ENCODE measurements at regions not wholly inside any gene's neighbourhood (a gene's known extent, or its start where the extent isn't known, plus 50 kb on each side); places are given as distances from the start of the nearest gene placed in this dataset.
A peak's percentile ranks its signal among the peaks of the same experiment; 100 is the strongest.

DNA sequence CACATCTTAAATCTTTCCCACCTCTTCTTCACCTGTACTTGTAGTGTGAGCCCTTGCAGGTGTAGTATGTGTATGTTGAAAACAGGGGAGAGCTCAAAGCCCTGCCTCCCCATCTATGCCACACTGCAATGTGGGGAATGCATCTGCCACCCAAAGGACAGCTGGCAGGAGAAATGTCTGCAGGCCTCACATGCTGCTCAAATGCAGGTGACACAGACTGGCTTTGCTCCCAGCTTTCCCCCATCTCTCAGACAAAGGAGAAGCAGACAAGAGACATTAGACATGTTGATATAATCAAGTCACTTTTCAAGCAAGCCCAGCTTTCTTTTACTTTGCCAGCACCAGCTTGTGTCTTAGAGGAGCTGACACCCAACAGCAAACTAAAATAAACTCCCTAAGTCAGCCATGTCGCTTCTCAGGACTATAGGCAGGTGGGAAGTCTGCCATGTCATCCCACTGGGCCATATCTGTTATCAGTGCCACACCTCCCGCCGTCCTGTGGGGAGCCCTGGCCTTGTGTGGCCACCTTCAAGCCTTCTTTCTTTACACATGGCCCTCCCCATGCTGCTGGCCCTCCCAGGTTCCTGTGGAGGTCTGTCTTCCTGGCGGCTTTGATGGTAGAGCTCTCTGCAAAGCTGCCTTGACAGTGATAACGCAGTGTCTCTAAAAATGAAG lies 102.1 kb downstream of the CXCL12 start:
- TF ChIP-seq FOXM1 (IDR thresholded peaks at IDR 0.05; ENCODE audit: low read depth) (no peak), SMC3 (IDR thresholded peaks at IDR 0.05; ENCODE audit: low read depth, low read length) (no peak), GATA2 (CRISPR knock-in tag; IDR thresholded peaks at IDR 0.05) (no peak), EZH2phosphoT487 (IDR thresholded peaks at IDR 0.05; ENCODE audit: borderline replicate concordance, low read depth) (no peak), TCF12 (IDR thresholded peaks at IDR 0.05) (no peak), RAD21 (IDR thresholded peaks at IDR 0.05; ENCODE audit: low read length) (no peak), POLR2AphosphoS5 (IDR thresholded peaks at IDR 0.05; ENCODE audit: low read depth, low read length) (no peak), NRF1 (IDR thresholded peaks at IDR 0.05; ENCODE audit: low read depth, low read length) (no peak), MEF2A (IDR thresholded peaks at IDR 0.05; ENCODE audit: borderline replicate concordance, low read depth) (no peak), MXI1 (IDR thresholded peaks at IDR 0.05; ENCODE audit: low read depth, low read length) (no peak), ELF1 (IDR thresholded peaks at IDR 0.05) (no peak)
- TF ChIP-seq, protein P1, sequence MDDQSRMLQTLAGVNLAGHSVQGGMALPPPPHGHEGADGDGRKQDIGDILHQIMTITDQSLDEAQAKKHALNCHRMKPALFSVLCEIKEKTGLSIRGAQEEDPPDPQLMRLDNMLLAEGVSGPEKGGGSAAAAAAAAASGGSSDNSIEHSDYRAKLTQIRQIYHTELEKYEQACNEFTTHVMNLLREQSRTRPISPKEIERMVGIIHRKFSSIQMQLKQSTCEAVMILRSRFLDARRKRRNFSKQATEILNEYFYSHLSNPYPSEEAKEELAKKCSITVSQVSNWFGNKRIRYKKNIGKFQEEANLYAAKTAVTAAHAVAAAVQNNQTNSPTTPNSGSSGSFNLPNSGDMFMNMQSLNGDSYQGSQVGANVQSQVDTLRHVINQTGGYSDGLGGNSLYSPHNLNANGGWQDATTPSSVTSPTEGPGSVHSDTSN (IDR thresholded peaks at IDR 0.05) = no peak
- TF ChIP-seq, protein P2, sequence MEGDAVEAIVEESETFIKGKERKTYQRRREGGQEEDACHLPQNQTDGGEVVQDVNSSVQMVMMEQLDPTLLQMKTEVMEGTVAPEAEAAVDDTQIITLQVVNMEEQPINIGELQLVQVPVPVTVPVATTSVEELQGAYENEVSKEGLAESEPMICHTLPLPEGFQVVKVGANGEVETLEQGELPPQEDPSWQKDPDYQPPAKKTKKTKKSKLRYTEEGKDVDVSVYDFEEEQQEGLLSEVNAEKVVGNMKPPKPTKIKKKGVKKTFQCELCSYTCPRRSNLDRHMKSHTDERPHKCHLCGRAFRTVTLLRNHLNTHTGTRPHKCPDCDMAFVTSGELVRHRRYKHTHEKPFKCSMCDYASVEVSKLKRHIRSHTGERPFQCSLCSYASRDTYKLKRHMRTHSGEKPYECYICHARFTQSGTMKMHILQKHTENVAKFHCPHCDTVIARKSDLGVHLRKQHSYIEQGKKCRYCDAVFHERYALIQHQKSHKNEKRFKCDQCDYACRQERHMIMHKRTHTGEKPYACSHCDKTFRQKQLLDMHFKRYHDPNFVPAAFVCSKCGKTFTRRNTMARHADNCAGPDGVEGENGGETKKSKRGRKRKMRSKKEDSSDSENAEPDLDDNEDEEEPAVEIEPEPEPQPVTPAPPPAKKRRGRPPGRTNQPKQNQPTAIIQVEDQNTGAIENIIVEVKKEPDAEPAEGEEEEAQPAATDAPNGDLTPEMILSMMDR (IDR thresholded peaks at IDR 0.05) = no peak
- TF ChIP-seq, protein P3, sequence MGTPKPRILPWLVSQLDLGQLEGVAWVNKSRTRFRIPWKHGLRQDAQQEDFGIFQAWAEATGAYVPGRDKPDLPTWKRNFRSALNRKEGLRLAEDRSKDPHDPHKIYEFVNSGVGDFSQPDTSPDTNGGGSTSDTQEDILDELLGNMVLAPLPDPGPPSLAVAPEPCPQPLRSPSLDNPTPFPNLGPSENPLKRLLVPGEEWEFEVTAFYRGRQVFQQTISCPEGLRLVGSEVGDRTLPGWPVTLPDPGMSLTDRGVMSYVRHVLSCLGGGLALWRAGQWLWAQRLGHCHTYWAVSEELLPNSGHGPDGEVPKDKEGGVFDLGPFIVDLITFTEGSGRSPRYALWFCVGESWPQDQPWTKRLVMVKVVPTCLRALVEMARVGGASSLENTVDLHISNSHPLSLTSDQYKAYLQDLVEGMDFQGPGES (IDR thresholded peaks at IDR 0.05; ENCODE audit: low read depth, low read length) = no peak
- TF ChIP-seq, protein P4, sequence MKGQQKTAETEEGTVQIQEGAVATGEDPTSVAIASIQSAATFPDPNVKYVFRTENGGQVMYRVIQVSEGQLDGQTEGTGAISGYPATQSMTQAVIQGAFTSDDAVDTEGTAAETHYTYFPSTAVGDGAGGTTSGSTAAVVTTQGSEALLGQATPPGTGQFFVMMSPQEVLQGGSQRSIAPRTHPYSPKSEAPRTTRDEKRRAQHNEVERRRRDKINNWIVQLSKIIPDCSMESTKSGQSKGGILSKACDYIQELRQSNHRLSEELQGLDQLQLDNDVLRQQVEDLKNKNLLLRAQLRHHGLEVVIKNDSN (IDR thresholded peaks at IDR 0.05; ENCODE audit: borderline replicate concordance, low read depth) = no peak
- TF ChIP-seq, protein P5, sequence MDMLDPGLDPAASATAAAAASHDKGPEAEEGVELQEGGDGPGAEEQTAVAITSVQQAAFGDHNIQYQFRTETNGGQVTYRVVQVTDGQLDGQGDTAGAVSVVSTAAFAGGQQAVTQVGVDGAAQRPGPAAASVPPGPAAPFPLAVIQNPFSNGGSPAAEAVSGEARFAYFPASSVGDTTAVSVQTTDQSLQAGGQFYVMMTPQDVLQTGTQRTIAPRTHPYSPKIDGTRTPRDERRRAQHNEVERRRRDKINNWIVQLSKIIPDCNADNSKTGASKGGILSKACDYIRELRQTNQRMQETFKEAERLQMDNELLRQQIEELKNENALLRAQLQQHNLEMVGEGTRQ (IDR thresholded peaks at IDR 0.05; ENCODE audit: borderline replicate concordance, low read depth, low read length) = no peak
- no peak overlapping the region for H2AFZ ChIP-seq (ENCODE audit: low read depth)
- H3K36me3 ChIP-seq (replicated peaks in 1 of 2; ENCODE audit: control insufficient read depth in 1 of 2, insufficient read depth in 2 of 2, low read length in 1 of 2) = no peaks in the 10 kb centered on the region
- H3K4me2 ChIP-seq = no peak overlapping the region
- H3K79me2 ChIP-seq (ENCODE audit: insufficient read depth) = no peaks in the 10 kb centered on the region
- H3K27ac ChIP-seq (ENCODE audit: low read depth in 2 of 2, low read length in 1 of 2) = peak overlapping the region in 1 of 2 experiments; percentile 22; a peak in 1 of 4 replicates
- H4K20me1 ChIP-seq (ENCODE audit: insufficient read depth) = no peaks in the 10 kb centered on the region
- no peaks in the 10 kb centered on the region for H3K9me2 ChIP-seq
- CTCF ChIA-PET = no interaction called here
- POLR2A ChIA-PET = no interaction called here
- no peaks in the 10 kb centered on the region for H3K9me3 ChIP-seq
- peaks cover 8% of the 10 kb centered on the region for H3F3A ChIP-seq (replicated peaks; ENCODE audit: insufficient read depth)
- H3K4me3 ChIP-seq (ENCODE audit: low read depth in 2 of 2, low read length in 1 of 2) = no peak overlapping the region
- peaks cover 0 to 39% of the 10 kb centered on the region in 2 experiments; a peak in 2 of 4 replicates for H3K4me1 ChIP-seq (ENCODE audit: control insufficient read depth in 1 of 2, insufficient read depth in 2 of 2, low read depth in 1 of 2, low read length in 1 of 2)
- no peaks in the 10 kb centered on the region for H3K27me3 ChIP-seq (ENCODE audit: insufficient read depth)
- no peak overlapping the region for H3K9ac ChIP-seq
- no peak for DNase-seq
- 52% methylated on average over 5 of the region's 5 CpGs for whole genome bisulfite sequencing (ENCODE audit: low lambda C conversion rate)
